Tibial nerve (tissue), 4 donors: ENCODE measurements at regions not wholly inside any gene's neighbourhood (a gene's known extent, or its start where the extent isn't known, plus 50 kb on each side); places are given as distances from the start of the nearest gene placed in this dataset.

Experiments
- EP300 ChIP-seq, 2 donors: sonication (generic); formaldehyde crosslinking; IDR thresholded peaks; one replicate each; pipeline ENCODE4 v1.6.1; 2017; ENCODE audit warnings: antibody characterized with exemption in 2 of 2, mild to moderate bottlenecking in 1 of 2
- POLR2A ChIP-seq, 2 donors: fragments of 450-650 bp; IDR thresholded peaks; one replicate each; pipeline ENCODE4 v1.6.1; 2017; ENCODE audit warnings: antibody characterized with exemption in 2 of 2, mild to moderate bottlenecking in 2 of 2, moderate library complexity in 2 of 2
- TF ChIP-seq, protein P1 (sequence below), 5 experiments: fragments of 200-600 bp in 3 of 5; fragments of 450-650 bp in 2 of 5; sonication (generic) in 3 of 5; IDR thresholded peaks; one replicate each; pipeline ENCODE4 v1.5.1; 2016 to 2019; ENCODE audit warnings: antibody characterized with exemption in 5 of 5, mild to moderate bottlenecking in 3 of 5, moderate library complexity in 2 of 5

DNA sequence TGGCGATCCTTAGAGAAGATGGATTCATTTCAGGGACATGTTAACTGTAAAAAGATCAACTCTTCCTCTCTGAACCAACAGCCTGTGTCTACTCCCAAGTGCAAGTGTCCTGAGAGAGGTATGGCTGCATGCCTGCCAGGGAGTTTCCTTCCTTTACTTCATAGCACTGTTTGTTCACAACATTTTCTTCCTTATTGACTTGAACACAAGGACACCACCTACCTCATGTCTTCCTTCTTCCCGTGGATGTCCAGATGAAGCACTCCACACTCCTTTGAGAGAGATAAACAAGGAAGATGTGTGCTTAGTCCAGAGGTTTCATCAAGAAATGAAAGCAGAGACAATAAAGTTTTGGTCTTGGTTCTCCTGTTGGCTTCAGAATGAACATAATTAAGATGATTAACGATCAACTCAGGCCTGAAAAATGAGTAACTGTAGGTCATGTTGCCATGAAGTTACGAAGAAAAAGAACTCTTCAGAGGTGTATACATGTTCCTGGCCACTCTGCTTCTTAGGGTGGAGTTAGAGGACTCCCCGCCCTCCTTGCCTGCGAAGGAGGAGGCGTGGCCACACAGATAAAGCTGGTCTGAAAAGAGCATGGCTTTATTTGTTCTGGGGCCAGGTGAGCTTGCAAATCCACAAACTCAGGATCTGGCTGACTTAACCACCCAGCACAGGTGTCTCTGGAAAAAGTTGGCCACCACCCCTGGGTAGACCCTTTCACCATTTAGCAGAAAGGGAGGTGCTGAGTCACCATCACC, 155.0 kb upstream of the KCTD1 start:
- TF ChIP-seq, protein P1, sequence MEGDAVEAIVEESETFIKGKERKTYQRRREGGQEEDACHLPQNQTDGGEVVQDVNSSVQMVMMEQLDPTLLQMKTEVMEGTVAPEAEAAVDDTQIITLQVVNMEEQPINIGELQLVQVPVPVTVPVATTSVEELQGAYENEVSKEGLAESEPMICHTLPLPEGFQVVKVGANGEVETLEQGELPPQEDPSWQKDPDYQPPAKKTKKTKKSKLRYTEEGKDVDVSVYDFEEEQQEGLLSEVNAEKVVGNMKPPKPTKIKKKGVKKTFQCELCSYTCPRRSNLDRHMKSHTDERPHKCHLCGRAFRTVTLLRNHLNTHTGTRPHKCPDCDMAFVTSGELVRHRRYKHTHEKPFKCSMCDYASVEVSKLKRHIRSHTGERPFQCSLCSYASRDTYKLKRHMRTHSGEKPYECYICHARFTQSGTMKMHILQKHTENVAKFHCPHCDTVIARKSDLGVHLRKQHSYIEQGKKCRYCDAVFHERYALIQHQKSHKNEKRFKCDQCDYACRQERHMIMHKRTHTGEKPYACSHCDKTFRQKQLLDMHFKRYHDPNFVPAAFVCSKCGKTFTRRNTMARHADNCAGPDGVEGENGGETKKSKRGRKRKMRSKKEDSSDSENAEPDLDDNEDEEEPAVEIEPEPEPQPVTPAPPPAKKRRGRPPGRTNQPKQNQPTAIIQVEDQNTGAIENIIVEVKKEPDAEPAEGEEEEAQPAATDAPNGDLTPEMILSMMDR (IDR thresholded peaks at IDR 0.05): no peak
- TF ChIP-seq POLR2A (IDR thresholded peaks at IDR 0.05) (no peak), EP300 (IDR thresholded peaks at IDR 0.05) (no peak)
